ENCODE measurements at regions not wholly inside any gene's neighbourhood (a gene's known extent, or its start where the extent isn't known, plus 50 kb on each side); places are given as distances from the start of the nearest gene placed in this dataset.
A peak's percentile ranks its signal among the peaks of the same experiment; 100 is the strongest.

DNA sequence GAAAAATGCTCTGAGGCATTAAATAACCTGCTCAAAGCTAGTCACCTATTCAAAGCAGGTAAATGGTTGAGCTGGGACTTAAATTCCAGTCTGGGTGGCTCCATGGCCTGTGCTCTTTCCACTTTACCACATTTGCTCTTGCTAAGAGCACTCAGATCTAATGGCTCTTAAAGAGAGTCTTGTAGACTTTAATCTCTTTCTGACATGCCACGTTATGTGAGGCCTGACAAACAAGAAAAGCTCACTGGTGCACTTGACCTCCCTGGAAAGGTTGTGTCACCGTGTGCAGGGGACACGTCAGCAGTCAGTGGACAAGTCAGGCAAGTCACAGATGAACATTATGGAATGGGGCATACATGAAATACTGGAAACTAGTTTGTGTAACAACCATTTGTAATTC, 129.9 kb upstream of the RPS23 start:
- peaks cover 0 to 6% (median 0%) of the 10 kb centered on the region in 7 donors for H3K9me3 Mint-ChIP-seq
- Histone ChIP-seq H3K27ac (ENCODE audit: insufficient read depth, low read length, poor library complexity, severe bottlenecking) (no peak overlapping the region), H3K27me3 (ENCODE audit: control insufficient read depth, insufficient read depth, low read length) (no peaks in the 10 kb centered on the region), H3K4me3 (ENCODE audit: low read depth, low read length) (no peak overlapping the region), H3K4me1 (ENCODE audit: control insufficient read depth, insufficient read depth, low read length, poor library complexity, severe bottlenecking) (no peaks in the 10 kb centered on the region), H3K36me3 (ENCODE audit: control insufficient read depth, insufficient read depth, low read length) (no peaks in the 10 kb centered on the region), H3K9me3 (ENCODE audit: control insufficient read depth in 2 of 2, low read length in 2 of 2) (no peaks in the 10 kb centered on the region)
- DNase-seq (no peak), ATAC-seq (ENCODE audit: low read depth in 2 of 2) (no peak)
- H3K36me3 Mint-ChIP-seq, result no peaks in the 10 kb centered on the region
- no peaks in the 10 kb centered on the region for H3K4me1 Mint-ChIP-seq
- no peak overlapping the region for H3K4me3 Mint-ChIP-seq
- H3K27me3 Mint-ChIP-seq, result no peaks in the 10 kb centered on the region
- no peak overlapping the region for H3K27ac Mint-ChIP-seq

DNA sequence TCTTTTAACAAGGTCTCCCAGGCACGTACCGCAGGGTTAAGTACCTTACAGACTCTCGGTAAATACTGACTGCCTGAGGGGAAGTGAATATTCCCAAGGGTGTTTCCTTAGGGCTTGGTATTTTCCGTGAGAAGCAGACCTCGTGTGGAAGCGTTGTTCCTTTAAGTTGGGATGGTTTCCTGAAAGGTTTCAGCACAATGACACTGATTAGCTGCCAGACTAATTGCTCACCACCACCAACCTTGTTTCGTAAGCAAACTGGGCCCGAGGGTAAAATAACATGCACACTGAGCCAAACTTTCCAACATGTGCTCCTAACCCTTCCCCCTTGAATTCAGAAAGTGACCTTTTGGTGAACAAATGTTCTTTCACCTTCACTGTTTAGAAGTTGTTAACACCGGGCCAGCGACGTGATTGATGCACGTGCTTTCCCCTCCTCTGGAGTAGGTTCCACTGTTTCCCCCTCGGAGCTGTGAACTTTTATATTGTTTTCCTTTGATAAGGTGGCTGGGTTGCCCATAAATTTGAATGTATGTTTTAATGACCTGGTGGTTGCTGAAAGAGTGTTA, 128.1 kb upstream of the RPS23 start:
- Mint-ChIP-seq H3K9me3 (peaks cover 0 to 6% (median 0%) of the 10 kb centered on the region in 7 donors), H3K4me1 (no peaks in the 10 kb centered on the region), H3K36me3 (no peaks in the 10 kb centered on the region), H3K27ac (no peak overlapping the region), H3K4me3 (no peak overlapping the region), H3K27me3 (no peaks in the 10 kb centered on the region)
- no peak overlapping the region for H3K27ac ChIP-seq (ENCODE audit: insufficient read depth, low read length, poor library complexity, severe bottlenecking)
- H3K4me3 ChIP-seq (ENCODE audit: low read depth, low read length), result no peak overlapping the region
- H3K4me1 ChIP-seq (ENCODE audit: control insufficient read depth, insufficient read depth, low read length, poor library complexity, severe bottlenecking), result no peaks in the 10 kb centered on the region
- ATAC-seq (ENCODE audit: low read depth in 2 of 2) (no peak), DNase-seq (no peak)
- no peaks in the 10 kb centered on the region for H3K9me3 ChIP-seq (ENCODE audit: control insufficient read depth in 2 of 2, low read length in 2 of 2)
- H3K36me3 ChIP-seq (ENCODE audit: control insufficient read depth, insufficient read depth, low read length), result no peaks in the 10 kb centered on the region
- H3K27me3 ChIP-seq (ENCODE audit: control insufficient read depth, insufficient read depth, low read length), result no peaks in the 10 kb centered on the region

DNA sequence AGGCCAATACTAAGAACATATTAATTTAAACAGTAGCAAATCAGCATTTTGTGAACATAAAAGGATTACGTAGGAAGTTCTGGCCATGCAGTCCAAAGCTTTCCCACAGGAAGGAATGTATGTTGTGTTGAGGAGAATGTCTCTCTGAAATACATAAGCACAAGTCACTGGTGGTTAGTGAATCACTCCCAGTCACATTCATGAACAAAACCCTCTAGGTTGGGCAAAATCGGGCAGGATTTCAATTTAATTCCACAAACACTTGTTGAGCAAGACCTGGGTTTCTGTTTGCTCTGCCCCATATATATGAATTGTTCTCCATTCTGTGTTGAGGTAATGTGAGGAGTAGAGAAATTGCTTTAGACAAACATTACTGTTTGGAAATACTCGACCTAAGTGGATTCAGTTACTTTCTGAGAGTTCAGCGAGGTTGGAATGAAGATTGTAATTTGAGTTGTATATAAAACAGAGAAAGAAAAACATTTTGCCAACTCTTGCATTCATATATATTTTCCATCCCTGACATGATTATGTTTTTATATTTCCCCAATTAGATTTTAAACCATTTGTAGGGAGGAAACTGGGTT, 127.6 kb upstream of the RPS23 start:
- DNase-seq (no peak), ATAC-seq (ENCODE audit: low read depth in 2 of 2) (no peak)
- peaks cover 0 to 6% (median 0%) of the 10 kb centered on the region in 7 donors for H3K9me3 Mint-ChIP-seq
- Histone ChIP-seq H3K4me3 (ENCODE audit: low read depth, low read length) (no peak overlapping the region), H3K36me3 (ENCODE audit: control insufficient read depth, insufficient read depth, low read length) (no peaks in the 10 kb centered on the region), H3K9me3 (ENCODE audit: control insufficient read depth in 2 of 2, low read length in 2 of 2) (no peaks in the 10 kb centered on the region), H3K27me3 (ENCODE audit: control insufficient read depth, insufficient read depth, low read length) (no peaks in the 10 kb centered on the region), H3K4me1 (ENCODE audit: control insufficient read depth, insufficient read depth, low read length, poor library complexity, severe bottlenecking) (no peaks in the 10 kb centered on the region), H3K27ac (ENCODE audit: insufficient read depth, low read length, poor library complexity, severe bottlenecking) (no peak overlapping the region)
- no peaks in the 10 kb centered on the region for H3K36me3 Mint-ChIP-seq
- no peak overlapping the region for H3K27ac Mint-ChIP-seq
- no peaks in the 10 kb centered on the region for H3K27me3 Mint-ChIP-seq
- no peaks in the 10 kb centered on the region for H3K4me1 Mint-ChIP-seq
- no peak overlapping the region for H3K4me3 Mint-ChIP-seq

DNA sequence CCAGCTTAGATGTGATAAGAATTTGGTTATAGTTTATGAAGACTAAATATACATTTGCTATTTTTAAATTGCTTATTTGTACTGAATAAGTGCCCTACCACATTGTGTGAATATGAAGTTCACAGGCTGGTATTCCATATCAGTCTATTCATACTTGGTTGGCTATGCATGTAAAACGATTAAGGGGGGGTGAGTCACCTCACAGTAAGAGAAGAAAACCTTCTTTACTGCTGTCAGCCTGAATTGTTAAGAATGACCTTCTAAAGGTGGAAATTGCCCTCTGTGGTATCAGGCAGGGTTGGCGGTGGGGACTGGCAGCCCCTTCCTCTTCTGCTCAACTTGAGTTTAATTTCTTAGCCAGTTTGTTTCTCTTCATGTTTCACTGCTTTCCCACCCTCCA, 127.0 kb upstream of the RPS23 start:
- H3K36me3 Mint-ChIP-seq, result no peaks in the 10 kb centered on the region
- Histone ChIP-seq H3K4me1 (ENCODE audit: control insufficient read depth, insufficient read depth, low read length, poor library complexity, severe bottlenecking) (no peaks in the 10 kb centered on the region), H3K4me3 (ENCODE audit: low read depth, low read length) (no peak overlapping the region), H3K36me3 (ENCODE audit: control insufficient read depth, insufficient read depth, low read length) (no peaks in the 10 kb centered on the region), H3K27me3 (ENCODE audit: control insufficient read depth, insufficient read depth, low read length) (no peaks in the 10 kb centered on the region), H3K27ac (ENCODE audit: insufficient read depth, low read length, poor library complexity, severe bottlenecking) (no peak overlapping the region), H3K9me3 (ENCODE audit: control insufficient read depth in 2 of 2, low read length in 2 of 2) (no peaks in the 10 kb centered on the region)
- peaks cover 0 to 6% (median 0%) of the 10 kb centered on the region in 7 donors for H3K9me3 Mint-ChIP-seq
- H3K4me3 Mint-ChIP-seq, result no peak overlapping the region
- peaks cover under 1% of the 10 kb centered on the region for H3K27me3 Mint-ChIP-seq
- H3K27ac Mint-ChIP-seq, result no peak overlapping the region
- no peak for DNase-seq
- no peak for ATAC-seq (ENCODE audit: low read depth in 2 of 2)
- H3K4me1 Mint-ChIP-seq, result no peaks in the 10 kb centered on the region

- H3K9me3 Mint-ChIP-seq, result peaks cover 0 to 6% (median 0%) of the 10 kb centered on the region in 7 donors
- peaks cover 5% of the 10 kb centered on the region for H3K27me3 Mint-ChIP-seq
- H3K27ac Mint-ChIP-seq, result no peak overlapping the region
- H3K4me1 Mint-ChIP-seq, result no peaks in the 10 kb centered on the region
- Histone ChIP-seq H3K27ac (ENCODE audit: insufficient read depth, low read length, poor library complexity, severe bottlenecking) (no peak overlapping the region), H3K4me3 (ENCODE audit: low read depth, low read length) (no peak overlapping the region), H3K9me3 (ENCODE audit: control insufficient read depth in 2 of 2, low read length in 2 of 2) (no peaks in the 10 kb centered on the region), H3K27me3 (ENCODE audit: control insufficient read depth, insufficient read depth, low read length) (no peaks in the 10 kb centered on the region), H3K4me1 (ENCODE audit: control insufficient read depth, insufficient read depth, low read length, poor library complexity, severe bottlenecking) (no peaks in the 10 kb centered on the region), H3K36me3 (ENCODE audit: control insufficient read depth, insufficient read depth, low read length) (no peaks in the 10 kb centered on the region)
- no peaks in the 10 kb centered on the region for H3K36me3 Mint-ChIP-seq
- ATAC-seq (ENCODE audit: low read depth in 2 of 2) (no peak), DNase-seq (no peak)
- H3K4me3 Mint-ChIP-seq, result no peak overlapping the region
Measured at GRCh38 chr5:82404382-82404945, 126.3 kb upstream of the RPS23 start.

- Mint-ChIP-seq H3K36me3 (no peaks in the 10 kb centered on the region), H3K27ac (no peak overlapping the region), H3K9me3 (peaks cover 0 to 6% (median 0%) of the 10 kb centered on the region in 7 donors), H3K4me3 (no peak overlapping the region), H3K27me3 (peaks cover 5% of the 10 kb centered on the region), H3K4me1 (no peaks in the 10 kb centered on the region)
- no peaks in the 10 kb centered on the region for H3K4me1 ChIP-seq (ENCODE audit: control insufficient read depth, insufficient read depth, low read length, poor library complexity, severe bottlenecking)
- H3K9me3 ChIP-seq (ENCODE audit: control insufficient read depth in 2 of 2, low read length in 2 of 2), result no peaks in the 10 kb centered on the region
- ATAC-seq (ENCODE audit: low read depth in 2 of 2), result no peak
- no peaks in the 10 kb centered on the region for H3K36me3 ChIP-seq (ENCODE audit: control insufficient read depth, insufficient read depth, low read length)
- H3K4me3 ChIP-seq (ENCODE audit: low read depth, low read length), result no peak overlapping the region
- no peak for DNase-seq
- no peaks in the 10 kb centered on the region for H3K27me3 ChIP-seq (ENCODE audit: control insufficient read depth, insufficient read depth, low read length)
- H3K27ac ChIP-seq (ENCODE audit: insufficient read depth, low read length, poor library complexity, severe bottlenecking), result no peak overlapping the region
Measured at GRCh38 chr5:82403724-82404123, 125.6 kb upstream of the RPS23 start.

DNA sequence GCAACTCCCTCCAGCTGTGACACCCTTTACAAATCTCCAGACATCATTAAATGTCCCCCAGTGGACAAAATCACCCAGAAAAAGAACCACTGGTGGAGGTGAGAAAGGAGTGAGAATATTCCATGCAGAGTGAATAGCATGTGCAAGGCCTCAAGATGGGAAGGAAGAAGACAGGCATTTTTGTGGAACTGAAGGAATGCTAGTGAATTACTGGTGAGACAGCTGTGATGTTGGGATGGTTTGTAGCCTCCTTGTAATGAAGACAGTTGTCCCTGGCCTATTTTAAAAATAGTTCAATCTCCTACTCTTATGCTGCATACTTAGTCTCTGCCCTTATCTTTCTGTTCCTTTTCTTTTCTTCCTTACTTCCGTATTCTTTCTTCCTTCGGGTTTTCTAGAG, 124.9 kb upstream of the RPS23 start:
- DNase-seq, result no peak
- no peaks in the 10 kb centered on the region for H3K9me3 ChIP-seq (ENCODE audit: control insufficient read depth in 2 of 2, low read length in 2 of 2)
- H3K4me1 Mint-ChIP-seq, result no peaks in the 10 kb centered on the region
- no peaks in the 10 kb centered on the region for H3K4me1 ChIP-seq (ENCODE audit: control insufficient read depth, insufficient read depth, low read length, poor library complexity, severe bottlenecking)
- H3K27ac Mint-ChIP-seq, result peak overlapping the region in 1 of 3 donors; percentile 35
- no peaks in the 10 kb centered on the region for H3K36me3 Mint-ChIP-seq
- no peak overlapping the region for H3K4me3 Mint-ChIP-seq
- no peak overlapping the region for H3K4me3 ChIP-seq (ENCODE audit: low read depth, low read length)
- no peak overlapping the region for H3K27ac ChIP-seq (ENCODE audit: insufficient read depth, low read length, poor library complexity, severe bottlenecking)
- H3K36me3 ChIP-seq (ENCODE audit: control insufficient read depth, insufficient read depth, low read length), result no peaks in the 10 kb centered on the region
- no peak for ATAC-seq (ENCODE audit: low read depth in 2 of 2)
- peaks cover 0 to 6% (median 0%) of the 10 kb centered on the region in 7 donors for H3K9me3 Mint-ChIP-seq
- peaks cover 5% of the 10 kb centered on the region for H3K27me3 Mint-ChIP-seq
- H3K27me3 ChIP-seq (ENCODE audit: control insufficient read depth, insufficient read depth, low read length), result no peaks in the 10 kb centered on the region

- no peak overlapping the region for H3K27ac Mint-ChIP-seq
- Histone ChIP-seq H3K9me3 (ENCODE audit: control insufficient read depth in 2 of 2, low read length in 2 of 2) (no peaks in the 10 kb centered on the region), H3K4me3 (ENCODE audit: low read depth, low read length) (no peak overlapping the region), H3K27ac (ENCODE audit: insufficient read depth, low read length, poor library complexity, severe bottlenecking) (no peak overlapping the region), H3K36me3 (ENCODE audit: control insufficient read depth, insufficient read depth, low read length) (no peaks in the 10 kb centered on the region), H3K4me1 (ENCODE audit: control insufficient read depth, insufficient read depth, low read length, poor library complexity, severe bottlenecking) (no peaks in the 10 kb centered on the region), H3K27me3 (ENCODE audit: control insufficient read depth, insufficient read depth, low read length) (no peaks in the 10 kb centered on the region)
- peaks cover 0 to 3% (median 0%) of the 10 kb centered on the region in 7 donors for H3K9me3 Mint-ChIP-seq
- no peak overlapping the region for H3K4me3 Mint-ChIP-seq
- DNase-seq (no peak), ATAC-seq (ENCODE audit: low read depth in 2 of 2) (no peak)
- H3K27me3 Mint-ChIP-seq, result peaks cover 5% of the 10 kb centered on the region
- no peaks in the 10 kb centered on the region for H3K4me1 Mint-ChIP-seq
- no peaks in the 10 kb centered on the region for H3K36me3 Mint-ChIP-seq
Measured at GRCh38 chr5:82399111-82399510, 121.0 kb upstream of the RPS23 start.
